Calu3 (cell line): ENCODE measurements at regions not wholly inside any gene's neighbourhood (a gene's known extent, or its start where the extent isn't known, plus 50 kb on each side); places are given as distances from the start of the nearest gene placed in this dataset.

Source experiments
- BruUV-seq: library from RNA; stranded (reverse); fragments of 400-500 nt; replicated peaks from 2 replicates; lab custom pipeline; 2021; lab: Mats Ljungman, UMichigan
- CTCF ChIA-PET: fragments of 300-600 bp; sonication (Branson Sonifier 250); formaldehyde crosslinking; loops from one replicate; lab custom pipeline; 2022; ENCODE audit warnings: antibody characterized with exemption; lab: Charles Lee
- DNase-seq: peaks from one replicate; pipeline ENCODE4 v3.0.0; 2022
- H3K27ac Mint-ChIP-seq: one replicate; pipeline ENCODE4 v1.8.0; 2022; ENCODE audit warnings: mixed read lengths; ENCODE audit not compliant: unreplicated experiment
- H3K27me3 Mint-ChIP-seq: one replicate; pipeline ENCODE4 v1.8.0; 2022; ENCODE audit warnings: mixed read lengths; ENCODE audit not compliant: unreplicated experiment
- H3K36me3 Mint-ChIP-seq: one replicate; pipeline ENCODE4 v1.8.0; 2022; ENCODE audit warnings: mild to moderate bottlenecking, moderate library complexity, mixed read lengths; ENCODE audit not compliant: insufficient read depth, unreplicated experiment
- H3K4me1 Mint-ChIP-seq: one replicate; pipeline ENCODE4 v1.8.0; 2022; ENCODE audit warnings: mild to moderate bottlenecking, low read depth, mixed read lengths; ENCODE audit not compliant: unreplicated experiment
- H3K4me3 Mint-ChIP-seq: one replicate; pipeline ENCODE4 v1.8.0; 2022; ENCODE audit warnings: mild to moderate bottlenecking, low read depth, moderate library complexity, mixed read lengths; ENCODE audit not compliant: unreplicated experiment
- H3K9me3 Mint-ChIP-seq: one replicate; pipeline ENCODE4 v1.8.0; 2022; ENCODE audit warnings: low read depth, mixed read lengths; ENCODE audit not compliant: unreplicated experiment
- intact Hi-C: fragments of 100-400 bp; cut with micrococcal nuclease; formaldehyde crosslinking; loops from one replicate; pipeline ENCODE4 v1.10.0; 2022; ENCODE audit not compliant: unreplicated experiment
- TF ChIP-seq, protein P1 (sequence below): fragments of 200-600 bp; IDR thresholded peaks from one replicate; pipeline ENCODE4 v1.8.0; 2022; ENCODE audit warnings: antibody characterized with exemption; ENCODE audit not compliant: unreplicated experiment

GRCh38 chr1:34441259-34442069, 264.8 kb downstream of the C1orf94 start:
- CTCF ChIA-PET: no interaction called here
- no peak for DNase-seq
- BruUV-seq: no TSS peak
- H3K9me3 Mint-ChIP-seq: no peaks in the 10 kb centered on the region
- H3K4me1 Mint-ChIP-seq: no peaks in the 10 kb centered on the region
- no peaks in the 10 kb centered on the region for H3K36me3 Mint-ChIP-seq
- no peak overlapping the region for H3K27ac Mint-ChIP-seq
- intact Hi-C loops: no loop called here
- no peak overlapping the region for H3K4me3 Mint-ChIP-seq
- peaks cover 64% of the 10 kb centered on the region for H3K27me3 Mint-ChIP-seq
- TF ChIP-seq, protein P1, sequence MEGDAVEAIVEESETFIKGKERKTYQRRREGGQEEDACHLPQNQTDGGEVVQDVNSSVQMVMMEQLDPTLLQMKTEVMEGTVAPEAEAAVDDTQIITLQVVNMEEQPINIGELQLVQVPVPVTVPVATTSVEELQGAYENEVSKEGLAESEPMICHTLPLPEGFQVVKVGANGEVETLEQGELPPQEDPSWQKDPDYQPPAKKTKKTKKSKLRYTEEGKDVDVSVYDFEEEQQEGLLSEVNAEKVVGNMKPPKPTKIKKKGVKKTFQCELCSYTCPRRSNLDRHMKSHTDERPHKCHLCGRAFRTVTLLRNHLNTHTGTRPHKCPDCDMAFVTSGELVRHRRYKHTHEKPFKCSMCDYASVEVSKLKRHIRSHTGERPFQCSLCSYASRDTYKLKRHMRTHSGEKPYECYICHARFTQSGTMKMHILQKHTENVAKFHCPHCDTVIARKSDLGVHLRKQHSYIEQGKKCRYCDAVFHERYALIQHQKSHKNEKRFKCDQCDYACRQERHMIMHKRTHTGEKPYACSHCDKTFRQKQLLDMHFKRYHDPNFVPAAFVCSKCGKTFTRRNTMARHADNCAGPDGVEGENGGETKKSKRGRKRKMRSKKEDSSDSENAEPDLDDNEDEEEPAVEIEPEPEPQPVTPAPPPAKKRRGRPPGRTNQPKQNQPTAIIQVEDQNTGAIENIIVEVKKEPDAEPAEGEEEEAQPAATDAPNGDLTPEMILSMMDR: no peak

DNA sequence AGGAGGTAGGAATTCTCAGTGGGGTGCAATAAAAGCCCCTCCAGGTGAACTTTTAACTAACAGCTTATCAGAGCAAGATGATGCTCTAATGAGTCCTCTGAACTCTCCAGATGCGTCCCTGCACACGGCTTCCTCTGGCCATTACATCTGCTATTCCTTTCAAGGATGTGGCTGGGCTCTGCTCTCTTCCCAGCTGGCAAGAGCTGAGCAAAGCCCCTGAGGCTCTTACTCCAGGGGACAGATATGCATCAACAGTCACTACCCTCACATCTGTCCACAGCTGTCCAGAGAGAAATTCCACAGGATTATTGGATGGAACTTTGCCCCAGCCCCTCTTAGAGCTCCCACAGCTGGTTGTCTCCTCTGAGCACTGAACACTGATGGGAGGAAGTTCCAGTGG, 267.8 kb downstream of the C1orf94 start:
- intact Hi-C loops: no loop called here
- DNase-seq: no peak
- peaks cover 6% of the 10 kb centered on the region for H3K9me3 Mint-ChIP-seq
- no peak overlapping the region for H3K27ac Mint-ChIP-seq
- no peak overlapping the region for H3K4me3 Mint-ChIP-seq
- BruUV-seq: no TSS peak
- H3K36me3 Mint-ChIP-seq: no peaks in the 10 kb centered on the region
- peaks cover 52% of the 10 kb centered on the region for H3K27me3 Mint-ChIP-seq
- TF ChIP-seq, protein P1: no peak
- no peaks in the 10 kb centered on the region for H3K4me1 Mint-ChIP-seq
- CTCF ChIA-PET: interaction anchor here (0.6 kb wide), 1 partner anchor 985 kb away, joined by 3 read pairs; no protein-coding TSS in a partner anchor

GRCh38 chr1:34450325-34450724, 273.6 kb downstream of the C1orf94 start:
- H3K4me1 Mint-ChIP-seq: no peaks in the 10 kb centered on the region
- peaks cover 24% of the 10 kb centered on the region for H3K27me3 Mint-ChIP-seq
- no peaks in the 10 kb centered on the region for H3K36me3 Mint-ChIP-seq
- CTCF ChIA-PET: no interaction called here
- no peak for DNase-seq
- no TSS peak for BruUV-seq
- H3K27ac Mint-ChIP-seq: no peak overlapping the region
- TF ChIP-seq, protein P1: no peak
- peaks cover 6% of the 10 kb centered on the region for H3K9me3 Mint-ChIP-seq
- no peak overlapping the region for H3K4me3 Mint-ChIP-seq
- intact Hi-C loops: no loop called here

- peaks cover 13% of the 10 kb centered on the region for H3K27me3 Mint-ChIP-seq
- TF ChIP-seq, protein P1: no peak
- CTCF ChIA-PET: no interaction called here
- H3K4me1 Mint-ChIP-seq: no peaks in the 10 kb centered on the region
- intact Hi-C loops: no loop called here
- BruUV-seq: no TSS peak
- peaks cover 2% of the 10 kb centered on the region for H3K9me3 Mint-ChIP-seq
- DNase-seq: no peak
- H3K4me3 Mint-ChIP-seq: no peak overlapping the region
- no peak overlapping the region for H3K27ac Mint-ChIP-seq
- no peaks in the 10 kb centered on the region for H3K36me3 Mint-ChIP-seq
Observed at GRCh38 chr1:34452451-34452850, 275.7 kb downstream of the C1orf94 start.
